HFF-Myc (cell line): ENCODE measurements at regions not wholly inside any gene's neighbourhood (a gene's known extent, or its start where the extent isn't known, plus 50 kb on each side); places are given as distances from the start of the nearest gene placed in this dataset.

Experiments
- DNase-seq: peaks from one replicate; pipeline ENCODE4 v3.0.0-alpha.2; 2011; ENCODE audit warnings: low read depth; ENCODE audit errors: extremely low read depth
- H3K4me3 ChIP-seq: replicated peaks from 2 replicates; pipeline ENCODE4 v1.5.1; 2011; ENCODE audit warnings: low read depth, mild to moderate bottlenecking, control low read depth, low read length
- TF ChIP-seq, protein P1 (sequence below): IDR thresholded peaks from 2 replicates; pipeline ENCODE4 v1.5.1; 2012; ENCODE audit warnings: mild to moderate bottlenecking, low read depth, low read length, control low read depth; ENCODE audit errors: missing control alignments

DNA sequence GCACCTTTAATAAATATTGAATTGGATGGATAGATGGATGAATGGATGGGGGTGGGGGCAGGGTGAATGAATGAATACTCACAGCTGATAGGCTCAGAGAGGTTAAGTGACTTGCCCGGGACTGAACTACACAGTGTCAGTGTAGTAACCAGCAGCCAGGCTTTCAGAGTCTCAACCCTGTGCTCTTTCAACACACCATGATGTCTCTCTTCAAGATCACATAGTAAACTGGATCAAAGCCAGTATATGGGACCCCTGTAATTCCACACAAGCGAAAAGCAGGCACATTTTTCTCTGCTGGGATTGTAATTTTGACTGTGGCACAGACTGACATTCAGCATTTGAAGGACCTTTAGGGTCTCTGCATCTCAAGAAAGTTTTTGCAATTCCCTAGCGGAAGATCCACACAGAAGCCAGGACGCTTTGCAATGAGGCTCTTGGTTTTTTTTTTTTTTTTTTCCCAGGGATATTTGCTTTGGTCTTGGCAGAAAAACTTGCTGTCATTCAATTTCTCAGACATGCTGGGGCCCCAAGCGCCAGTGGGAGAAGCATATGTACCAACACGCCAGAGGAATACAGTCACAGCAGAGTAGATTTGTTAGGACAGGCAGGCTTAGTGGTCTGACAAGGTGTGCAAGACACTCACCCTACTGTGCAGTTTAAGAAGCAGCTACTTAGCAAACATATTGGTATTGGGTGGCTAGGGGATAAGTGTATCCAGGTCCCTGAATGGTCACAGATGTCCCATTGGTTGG lies 213.1 kb upstream of the CAMK1G start:
- DNase-seq = no peak

DNA sequence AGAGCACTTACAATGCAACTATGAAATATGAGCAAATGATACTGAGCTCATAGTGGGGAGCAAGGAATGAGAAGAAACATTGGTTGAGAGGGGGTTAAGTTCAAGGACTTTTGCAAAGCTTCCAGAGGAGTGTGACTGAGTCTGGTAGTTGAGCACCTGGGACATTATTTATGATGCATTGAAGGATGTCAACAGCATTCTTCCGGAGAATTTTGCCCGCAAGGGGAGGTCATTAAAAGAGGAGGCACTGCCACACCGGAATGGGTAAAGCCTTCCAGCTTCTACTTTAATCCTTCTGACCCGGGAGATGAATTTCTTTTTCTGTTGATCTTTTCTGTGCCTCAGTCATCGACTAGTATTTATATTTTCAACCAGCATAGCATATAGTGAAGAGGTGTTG lies 208.4 kb upstream of the CAMK1G start:
- H3K4me3 ChIP-seq = no peak overlapping the region
- TF ChIP-seq, protein P1, sequence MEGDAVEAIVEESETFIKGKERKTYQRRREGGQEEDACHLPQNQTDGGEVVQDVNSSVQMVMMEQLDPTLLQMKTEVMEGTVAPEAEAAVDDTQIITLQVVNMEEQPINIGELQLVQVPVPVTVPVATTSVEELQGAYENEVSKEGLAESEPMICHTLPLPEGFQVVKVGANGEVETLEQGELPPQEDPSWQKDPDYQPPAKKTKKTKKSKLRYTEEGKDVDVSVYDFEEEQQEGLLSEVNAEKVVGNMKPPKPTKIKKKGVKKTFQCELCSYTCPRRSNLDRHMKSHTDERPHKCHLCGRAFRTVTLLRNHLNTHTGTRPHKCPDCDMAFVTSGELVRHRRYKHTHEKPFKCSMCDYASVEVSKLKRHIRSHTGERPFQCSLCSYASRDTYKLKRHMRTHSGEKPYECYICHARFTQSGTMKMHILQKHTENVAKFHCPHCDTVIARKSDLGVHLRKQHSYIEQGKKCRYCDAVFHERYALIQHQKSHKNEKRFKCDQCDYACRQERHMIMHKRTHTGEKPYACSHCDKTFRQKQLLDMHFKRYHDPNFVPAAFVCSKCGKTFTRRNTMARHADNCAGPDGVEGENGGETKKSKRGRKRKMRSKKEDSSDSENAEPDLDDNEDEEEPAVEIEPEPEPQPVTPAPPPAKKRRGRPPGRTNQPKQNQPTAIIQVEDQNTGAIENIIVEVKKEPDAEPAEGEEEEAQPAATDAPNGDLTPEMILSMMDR = no peak
- DNase-seq = no peak

More for the DNA sequence above, 213.1 kb upstream of the CAMK1G start:
- TF ChIP-seq, protein P1 = no peak
- H3K4me3 ChIP-seq = no peak overlapping the region

DNA sequence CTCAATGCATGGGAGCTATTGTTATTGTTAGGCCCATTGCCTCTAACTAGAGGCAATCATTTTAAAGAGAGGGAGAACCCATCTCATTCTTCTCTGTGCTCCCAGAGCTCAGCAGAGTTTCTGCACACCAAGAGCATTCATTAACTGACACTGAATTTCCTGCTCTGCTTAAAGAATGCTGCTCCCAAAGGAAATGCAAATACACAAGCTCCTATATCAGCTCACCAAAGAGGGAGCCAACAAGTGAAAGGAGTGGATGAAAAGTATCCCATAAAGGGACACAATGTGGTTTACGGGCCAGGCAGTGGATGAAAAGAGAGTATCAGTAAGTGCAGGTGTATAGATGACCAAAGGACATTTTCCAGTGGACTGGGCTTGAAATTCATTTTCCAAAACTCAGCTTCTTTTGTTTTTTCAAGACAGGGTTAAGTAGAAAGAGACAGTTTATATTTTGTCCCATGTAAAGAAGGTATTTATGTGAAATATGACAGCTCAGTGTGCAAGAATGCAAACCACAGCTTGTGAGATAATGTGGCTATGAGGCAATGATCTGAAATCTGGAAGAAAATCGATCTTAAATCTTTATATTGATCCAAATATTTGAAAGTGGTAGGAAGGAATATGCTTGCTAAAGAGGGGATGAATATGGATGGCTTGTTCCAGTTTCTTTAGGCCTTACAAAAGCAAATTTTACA lies 207.7 kb upstream of the CAMK1G start:
- TF ChIP-seq, protein P1 = no peak
- DNase-seq = no peak
- no peak overlapping the region for H3K4me3 ChIP-seq

DNA sequence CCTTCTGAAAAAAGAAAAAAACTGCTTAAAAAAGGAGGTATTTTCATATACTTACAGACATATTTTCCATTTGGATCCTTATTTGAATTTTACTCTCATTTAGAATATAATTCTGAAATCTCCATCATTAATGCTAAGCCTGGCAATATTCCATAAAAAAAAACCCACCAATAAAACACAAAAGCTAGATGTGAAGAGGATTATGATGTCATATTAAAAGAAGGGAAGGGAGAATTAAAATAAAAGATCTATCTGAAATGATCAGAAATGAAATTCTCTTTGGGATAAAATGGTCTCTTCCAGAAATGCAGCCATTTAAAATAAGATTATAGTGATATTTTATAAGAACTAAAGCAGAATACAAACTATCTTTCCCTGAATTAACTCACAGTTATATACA lies 206.7 kb upstream of the CAMK1G start:
- DNase-seq = no peak
- no peak overlapping the region for H3K4me3 ChIP-seq
- TF ChIP-seq, protein P1 = no peak

DNA sequence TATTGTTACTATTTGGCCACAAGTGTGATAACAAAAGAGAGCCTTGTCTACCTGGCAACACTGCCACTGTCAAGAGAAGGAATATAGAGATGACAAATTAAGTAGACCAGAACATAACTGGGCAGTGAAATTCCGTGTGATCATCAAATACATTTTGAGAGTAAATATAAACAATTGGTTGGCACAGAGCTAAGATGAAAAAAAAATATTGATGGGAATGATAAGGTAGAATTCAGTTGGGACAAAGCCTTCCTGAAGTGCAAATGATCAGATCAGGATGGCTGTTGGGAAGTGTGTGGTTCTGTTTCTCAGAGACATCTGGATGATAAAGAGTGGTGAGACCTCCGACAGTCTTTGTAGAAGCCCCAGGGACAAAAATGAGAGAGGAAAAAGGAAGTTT lies 205.5 kb upstream of the CAMK1G start:
- no peak for DNase-seq
- no peak overlapping the region for H3K4me3 ChIP-seq
- TF ChIP-seq, protein P1 = no peak

DNA sequence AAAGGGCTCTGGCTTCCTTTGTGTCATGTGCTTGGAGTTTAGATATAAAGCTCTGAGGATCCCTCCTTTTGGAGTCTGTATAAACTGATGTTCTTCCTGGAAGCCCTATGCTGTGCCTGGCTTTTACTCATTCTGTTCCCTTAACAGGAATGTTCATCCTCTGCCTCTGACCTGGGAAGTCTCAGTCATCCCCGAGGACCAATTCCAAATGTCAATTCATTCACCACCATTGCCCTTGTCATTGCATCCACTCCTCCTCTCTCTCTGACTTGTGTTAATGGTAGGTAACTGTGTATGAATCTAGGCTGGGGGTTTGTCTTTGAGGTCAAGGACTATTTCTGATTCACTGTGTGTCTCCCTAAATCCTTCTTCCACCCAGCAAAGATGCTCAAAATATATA lies 204.2 kb upstream of the CAMK1G start:
- no peak overlapping the region for H3K4me3 ChIP-seq
- TF ChIP-seq, protein P1 = no peak
- DNase-seq = no peak
